Osteoblast (primary cell): ENCODE measurements at regions not wholly inside any gene's neighbourhood (a gene's known extent, or its start where the extent isn't known, plus 50 kb on each side); places are given as distances from the start of the nearest gene placed in this dataset.

Experiments used
- DNase-seq: peaks from one replicate; pipeline ENCODE4 v3.0.0; 2011; ENCODE audit warnings: low spot score, mixed read lengths; ENCODE audit not compliant: insufficient read length; ENCODE audit errors: missing footprints
- H2AFZ ChIP-seq: 2 replicates; pipeline ENCODE4 v1.6.0; 2011; ENCODE audit warnings: mild to moderate bottlenecking, low read length
- H3K27ac ChIP-seq: 2 replicates; pipeline ENCODE4 v1.5.1; 2011; ENCODE audit warnings: mild to moderate bottlenecking, low read depth, low read length, moderate library complexity
- H3K27me3 ChIP-seq: 2 replicates; pipeline ENCODE4 v1.6.0; 2012; ENCODE audit warnings: mild to moderate bottlenecking, control low read depth, inconsistent platforms, low read length, moderate library complexity; ENCODE audit not compliant: insufficient read depth
- H3K36me3 ChIP-seq: 2 replicates; pipeline ENCODE4 v1.5.1; 2011; ENCODE audit warnings: mild to moderate bottlenecking, low read length, control low read depth, moderate library complexity; ENCODE audit not compliant: insufficient read depth
- H3K4me1 ChIP-seq: 2 replicates; pipeline ENCODE4 v1.5.1; 2011; ENCODE audit warnings: mild to moderate bottlenecking, low read length, control low read depth, moderate library complexity; ENCODE audit not compliant: insufficient read depth
- H3K4me2 ChIP-seq: 2 replicates; pipeline ENCODE4 v1.6.0; 2011; ENCODE audit warnings: mild to moderate bottlenecking, low read length; ENCODE audit not compliant: insufficient read depth
- H3K4me3 ChIP-seq: fragments of 200-600 bp; sonication (generic); 3 replicates; pipeline ENCODE4 v1.5.1; 2012; ENCODE audit warnings: mild to moderate bottlenecking, low read length, inconsistent platforms; ENCODE audit not compliant: insufficient read depth
- H3K79me2 ChIP-seq: 2 replicates; pipeline ENCODE4 v1.6.0; 2012; ENCODE audit warnings: mild to moderate bottlenecking, low read length, control low read depth, inconsistent platforms; ENCODE audit not compliant: insufficient read depth
- H3K9me3 ChIP-seq: 2 replicates; pipeline ENCODE4 v1.5.1; 2011; ENCODE audit warnings: low read depth, low read length, control low read depth
- H4K20me1 ChIP-seq: 2 replicates; pipeline ENCODE4 v1.6.0; 2012; ENCODE audit warnings: mild to moderate bottlenecking, low read length, control low read depth; ENCODE audit not compliant: insufficient read depth
- TF ChIP-seq, protein P1 (sequence below): IDR thresholded peaks from 2 replicates; pipeline ENCODE4 v1.5.1; 2011; ENCODE audit warnings: mild to moderate bottlenecking, low read depth, low read length, moderate library complexity; ENCODE audit errors: extremely low read depth

GRCh38 chr4:84433633-84434222 is 65.4 kb downstream of the NKX6-1 start:
- Histone ChIP-seq H3K4me1 (no peaks in the 10 kb centered on the region), H3K36me3 (no peaks in the 10 kb centered on the region), H3K27me3 (no peaks in the 10 kb centered on the region)

DNA sequence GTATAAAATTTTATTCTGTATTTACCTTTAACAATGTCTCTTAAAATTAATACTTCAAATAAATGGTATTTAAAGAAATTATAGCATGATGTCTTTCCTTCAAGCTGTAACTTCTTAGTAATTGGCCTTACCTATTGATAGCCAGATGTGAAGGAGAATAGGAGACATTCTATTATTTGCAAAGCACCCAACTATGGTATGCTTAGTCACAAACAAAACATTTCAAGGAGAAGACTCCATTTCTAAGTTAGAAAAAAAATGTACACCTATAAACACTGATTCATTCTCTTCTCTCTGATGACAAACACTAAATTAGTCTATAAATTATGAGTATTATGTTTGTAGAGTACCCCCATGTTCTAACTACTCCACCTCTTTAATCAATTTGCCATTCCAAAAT is 66.4 kb downstream of the NKX6-1 start:
- no peak for DNase-seq
- H3K79me2 ChIP-seq: no peaks in the 10 kb centered on the region
- no peaks in the 10 kb centered on the region for H4K20me1 ChIP-seq
- no peak overlapping the region for H3K27ac ChIP-seq
- no peak overlapping the region for H3K4me3 ChIP-seq
- no peaks in the 10 kb centered on the region for H3K27me3 ChIP-seq
- TF ChIP-seq, protein P1, sequence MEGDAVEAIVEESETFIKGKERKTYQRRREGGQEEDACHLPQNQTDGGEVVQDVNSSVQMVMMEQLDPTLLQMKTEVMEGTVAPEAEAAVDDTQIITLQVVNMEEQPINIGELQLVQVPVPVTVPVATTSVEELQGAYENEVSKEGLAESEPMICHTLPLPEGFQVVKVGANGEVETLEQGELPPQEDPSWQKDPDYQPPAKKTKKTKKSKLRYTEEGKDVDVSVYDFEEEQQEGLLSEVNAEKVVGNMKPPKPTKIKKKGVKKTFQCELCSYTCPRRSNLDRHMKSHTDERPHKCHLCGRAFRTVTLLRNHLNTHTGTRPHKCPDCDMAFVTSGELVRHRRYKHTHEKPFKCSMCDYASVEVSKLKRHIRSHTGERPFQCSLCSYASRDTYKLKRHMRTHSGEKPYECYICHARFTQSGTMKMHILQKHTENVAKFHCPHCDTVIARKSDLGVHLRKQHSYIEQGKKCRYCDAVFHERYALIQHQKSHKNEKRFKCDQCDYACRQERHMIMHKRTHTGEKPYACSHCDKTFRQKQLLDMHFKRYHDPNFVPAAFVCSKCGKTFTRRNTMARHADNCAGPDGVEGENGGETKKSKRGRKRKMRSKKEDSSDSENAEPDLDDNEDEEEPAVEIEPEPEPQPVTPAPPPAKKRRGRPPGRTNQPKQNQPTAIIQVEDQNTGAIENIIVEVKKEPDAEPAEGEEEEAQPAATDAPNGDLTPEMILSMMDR: no peak
- no peak overlapping the region for H2AFZ ChIP-seq
- H3K9me3 ChIP-seq: no peaks in the 10 kb centered on the region
- no peaks in the 10 kb centered on the region for H3K4me1 ChIP-seq
- H3K36me3 ChIP-seq: no peaks in the 10 kb centered on the region
- H3K4me2 ChIP-seq: no peak overlapping the region

More at GRCh38 chr4:84433633-84434222, 65.4 kb downstream of the NKX6-1 start:
- no peaks in the 10 kb centered on the region for H4K20me1 ChIP-seq
- H3K4me3 ChIP-seq: no peak overlapping the region
- H3K79me2 ChIP-seq: no peaks in the 10 kb centered on the region
- H3K27ac ChIP-seq: no peak overlapping the region
- no peak overlapping the region for H3K4me2 ChIP-seq
- no peak for DNase-seq
- no peaks in the 10 kb centered on the region for H3K9me3 ChIP-seq
- no peak overlapping the region for H2AFZ ChIP-seq
- TF ChIP-seq, protein P1: no peak

DNA sequence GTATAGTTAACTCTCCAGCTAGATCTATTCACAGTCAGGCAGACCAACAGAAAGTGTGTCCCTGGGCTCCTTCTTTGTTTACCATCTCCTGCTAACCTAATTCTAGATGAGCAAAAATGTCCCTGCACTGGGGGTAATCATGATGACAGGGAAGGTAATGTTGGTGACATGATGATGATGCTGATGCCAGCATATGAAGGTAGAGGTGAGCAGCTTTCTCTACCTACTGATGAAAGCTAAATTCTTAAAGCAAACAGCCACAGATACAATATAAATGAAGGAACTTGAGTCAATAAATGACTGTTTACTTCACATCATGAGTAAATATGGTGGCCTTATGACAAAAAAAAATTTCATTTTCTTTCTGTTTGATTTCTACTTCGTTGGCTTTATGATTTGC is 78.5 kb downstream of the NKX6-1 start:
- Histone ChIP-seq H3K36me3 (no peaks in the 10 kb centered on the region), H3K4me1 (no peaks in the 10 kb centered on the region), H4K20me1 (no peaks in the 10 kb centered on the region), H3K4me2 (no peak overlapping the region), H3K27ac (no peak overlapping the region), H3K27me3 (no peaks in the 10 kb centered on the region), H2AFZ (no peak overlapping the region), H3K79me2 (no peaks in the 10 kb centered on the region), H3K9me3 (no peaks in the 10 kb centered on the region), H3K4me3 (no peak overlapping the region)
- no peak for DNase-seq
- TF ChIP-seq, protein P1: no peak

GRCh38 chr4:84419201-84419600 is 79.9 kb downstream of the NKX6-1 start:
- DNase-seq: no peak
- H3K27me3 ChIP-seq: no peaks in the 10 kb centered on the region
- TF ChIP-seq, protein P1: no peak
- no peaks in the 10 kb centered on the region for H3K36me3 ChIP-seq
- H3K79me2 ChIP-seq: no peaks in the 10 kb centered on the region
- no peaks in the 10 kb centered on the region for H4K20me1 ChIP-seq
- no peak overlapping the region for H2AFZ ChIP-seq
- no peaks in the 10 kb centered on the region for H3K9me3 ChIP-seq
- no peak overlapping the region for H3K27ac ChIP-seq
- H3K4me1 ChIP-seq: no peaks in the 10 kb centered on the region
- no peak overlapping the region for H3K4me2 ChIP-seq
- no peak overlapping the region for H3K4me3 ChIP-seq
